Neural cell (in vitro differentiated cells): ENCODE measurements at regions not wholly inside any gene's neighbourhood (a gene's known extent, or its start where the extent isn't known, plus 50 kb on each side); places are given as distances from the start of the nearest gene placed in this dataset.

Experiments
- H2AFZ ChIP-seq: fragments of 200-600, 300-800 bp; sonication (generic), shearing (Covaris generic); 2 replicates; pipeline ENCODE4 v1.6.0; 2014; ENCODE audit warnings: low read depth, mild to moderate bottlenecking, antibody characterized with exemption, low read length, moderate library complexity
- H3F3A ChIP-seq: fragments of 200-600 bp; shearing (Covaris generic); 2 replicates; pipeline ENCODE4 v1.6.1; 2016; ENCODE audit warnings: mild to moderate bottlenecking, moderate library complexity, mixed read lengths, antibody characterized with exemption, low read length; ENCODE audit not compliant: insufficient read depth, poor library complexity, severe bottlenecking
- H3K27ac ChIP-seq: fragments of 200-600, 300-800 bp; sonication (generic), shearing (Covaris generic); 2 replicates; pipeline ENCODE4 v1.5.1; 2014; ENCODE audit warnings: mild to moderate bottlenecking, low read length, moderate library complexity
- H3K27me3 ChIP-seq: fragments of 300-800, 200-600 bp; sonication (generic), shearing (Covaris generic); 2 replicates; pipeline ENCODE4 v1.6.0; 2014; ENCODE audit warnings: mild to moderate bottlenecking, low read depth, low read length, moderate library complexity; ENCODE audit not compliant: insufficient read depth
- H3K36me3 ChIP-seq: fragments of 300-800, 200-600 bp; sonication (generic), shearing (Covaris generic); 2 replicates; pipeline ENCODE4 v1.5.1; 2014; ENCODE audit warnings: mild to moderate bottlenecking, antibody characterized with exemption, low read length, moderate library complexity; ENCODE audit not compliant: insufficient read depth
- H3K4me2 ChIP-seq: fragments of 300-800, 200-600 bp; sonication (generic), shearing (Covaris generic); 2 replicates; pipeline ENCODE4 v1.6.0; 2014; ENCODE audit warnings: mild to moderate bottlenecking, low read length
- H3K4me3 ChIP-seq: fragments of 300-800, 200-600 bp; sonication (generic), shearing (Covaris generic); 2 replicates; pipeline ENCODE4 v1.5.1; 2014; ENCODE audit warnings: mild to moderate bottlenecking, low read length, moderate library complexity
- H3K79me2 ChIP-seq: fragments of 200-600 bp; shearing (Covaris generic); replicated peaks from 2 replicates; pipeline ENCODE4 v1.6.0; 2014; ENCODE audit warnings: mild to moderate bottlenecking, low read length, moderate library complexity; ENCODE audit not compliant: insufficient read depth
- H3K9ac ChIP-seq: fragments of 300-800, 200-600 bp; sonication (generic), shearing (Covaris generic); 2 replicates; pipeline ENCODE4 v1.6.1; 2016; ENCODE audit warnings: mild to moderate bottlenecking, low read length, mixed read lengths
- H3K9me2 ChIP-seq: fragments of 200-600 bp; shearing (Covaris generic); 2 replicates; pipeline ENCODE4 v1.6.1; 2016; ENCODE audit warnings: mild to moderate bottlenecking, low read length, mixed read lengths; ENCODE audit not compliant: insufficient read depth
- H3K9me3 ChIP-seq: fragments of 200-600, 300-800 bp; sonication (generic), shearing (Covaris generic); 2 replicates; pipeline ENCODE4 v1.6.1; 2016; ENCODE audit warnings: mild to moderate bottlenecking, mixed run types, low read length, moderate library complexity, mixed read lengths
- H4K20me1 ChIP-seq: fragments of 200-600 bp; shearing (Covaris generic); 2 replicates; pipeline ENCODE4 v1.6.1; 2016; ENCODE audit warnings: mild to moderate bottlenecking, mixed run types; ENCODE audit not compliant: insufficient read depth
- EP300 ChIP-seq: fragments of 450-650 bp; conservative IDR thresholded peaks from 2 replicates; pipeline ENCODE4 v1.6.1; 2014; ENCODE audit warnings: antibody characterized with exemption, mild to moderate bottlenecking, moderate library complexity; ENCODE audit not compliant: poor library complexity, severe bottlenecking
- EZH2 ChIP-seq: fragments of 200-600, 300-800 bp; shearing (Covaris generic), sonication (generic); IDR thresholded peaks from 2 replicates; pipeline ENCODE4 v1.6.1; 2014; ENCODE audit warnings: antibody characterized with exemption, low read length, borderline replicate concordance, mild to moderate bottlenecking; ENCODE audit not compliant: insufficient read depth, poor library complexity, severe bottlenecking
- MXI1 ChIP-seq: fragments of 450-650 bp; conservative IDR thresholded peaks from 2 replicates; pipeline ENCODE4 v1.6.1; 2014; ENCODE audit warnings: antibody characterized with exemption, mild to moderate bottlenecking; ENCODE audit not compliant: poor library complexity, severe bottlenecking
- POLR2AphosphoS5 ChIP-seq: IDR thresholded peaks from 2 replicates; pipeline ENCODE4 v1.6.1; 2012
- RAD21 ChIP-seq: fragments of 450-650 bp; conservative IDR thresholded peaks from 2 replicates; pipeline ENCODE4 v1.6.1; 2014; ENCODE audit warnings: antibody characterized with exemption, mild to moderate bottlenecking, moderate library complexity
- SMC3 ChIP-seq: fragments of 450-650 bp; conservative IDR thresholded peaks from 2 replicates; pipeline ENCODE4 v1.6.1; 2014; ENCODE audit warnings: antibody characterized with exemption, mild to moderate bottlenecking, moderate library complexity; ENCODE audit not compliant: poor library complexity
- TAF1 ChIP-seq: IDR thresholded peaks from 2 replicates; pipeline ENCODE4 v1.6.1; 2012; ENCODE audit warnings: low read depth
- TF ChIP-seq, protein P1 (sequence below): fragments of 450-650 bp; IDR thresholded peaks from 2 replicates; pipeline ENCODE4 v1.5.1; 2014; ENCODE audit warnings: antibody characterized with exemption, mild to moderate bottlenecking, moderate library complexity; ENCODE audit not compliant: poor library complexity, severe bottlenecking
- TF ChIP-seq, protein P2 (sequence below): IDR thresholded peaks from 2 replicates; pipeline ENCODE4 v1.6.1; 2012; ENCODE audit warnings: borderline replicate concordance

DNA sequence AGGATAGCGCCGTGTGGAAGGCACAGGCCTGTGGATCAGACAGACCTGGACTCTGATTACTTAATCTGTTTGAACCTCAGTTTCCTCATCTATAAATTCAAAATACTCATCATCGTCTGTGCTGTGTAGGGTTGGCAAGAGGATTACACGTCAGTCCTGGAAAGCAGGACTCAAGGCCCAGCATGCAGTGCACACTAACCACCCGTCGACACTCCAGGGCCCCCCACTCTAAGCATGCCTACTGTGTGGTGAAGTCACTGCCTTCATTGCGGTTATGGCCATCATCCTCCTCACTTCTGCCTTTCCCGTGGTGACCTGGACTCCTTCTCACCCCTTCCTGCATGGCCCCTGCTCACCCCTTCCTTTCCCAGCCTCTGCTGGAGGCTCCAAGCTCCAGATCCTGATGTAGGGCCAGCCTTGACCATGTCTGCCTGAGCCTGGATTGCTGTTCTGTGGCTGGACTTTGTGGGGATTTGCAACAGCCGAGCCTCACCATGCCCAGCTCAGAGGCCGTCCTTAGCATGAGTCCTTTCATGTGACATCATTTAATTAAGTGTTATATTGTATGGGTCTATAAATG, 1158.0 kb downstream of the TBC1D22A start:
- Histone ChIP-seq H3F3A (no peaks in the 10 kb centered on the region), H3K4me2 (no peak overlapping the region), H2AFZ (no peak overlapping the region), H3K9me3 (no peaks in the 10 kb centered on the region), H3K9me2 (no peaks in the 10 kb centered on the region), H3K9ac (no peak overlapping the region), H3K36me3 (no peaks in the 10 kb centered on the region), H3K27me3 (no peaks in the 10 kb centered on the region), H3K79me2 (no peaks in the 10 kb centered on the region), H3K27ac (no peak overlapping the region), H3K4me3 (no peak overlapping the region), H4K20me1 (no peaks in the 10 kb centered on the region)
- TF ChIP-seq RAD21 = no peak
- TF ChIP-seq TAF1 = no peak
- no peak for TF ChIP-seq POLR2AphosphoS5
- TF ChIP-seq, protein P1, sequence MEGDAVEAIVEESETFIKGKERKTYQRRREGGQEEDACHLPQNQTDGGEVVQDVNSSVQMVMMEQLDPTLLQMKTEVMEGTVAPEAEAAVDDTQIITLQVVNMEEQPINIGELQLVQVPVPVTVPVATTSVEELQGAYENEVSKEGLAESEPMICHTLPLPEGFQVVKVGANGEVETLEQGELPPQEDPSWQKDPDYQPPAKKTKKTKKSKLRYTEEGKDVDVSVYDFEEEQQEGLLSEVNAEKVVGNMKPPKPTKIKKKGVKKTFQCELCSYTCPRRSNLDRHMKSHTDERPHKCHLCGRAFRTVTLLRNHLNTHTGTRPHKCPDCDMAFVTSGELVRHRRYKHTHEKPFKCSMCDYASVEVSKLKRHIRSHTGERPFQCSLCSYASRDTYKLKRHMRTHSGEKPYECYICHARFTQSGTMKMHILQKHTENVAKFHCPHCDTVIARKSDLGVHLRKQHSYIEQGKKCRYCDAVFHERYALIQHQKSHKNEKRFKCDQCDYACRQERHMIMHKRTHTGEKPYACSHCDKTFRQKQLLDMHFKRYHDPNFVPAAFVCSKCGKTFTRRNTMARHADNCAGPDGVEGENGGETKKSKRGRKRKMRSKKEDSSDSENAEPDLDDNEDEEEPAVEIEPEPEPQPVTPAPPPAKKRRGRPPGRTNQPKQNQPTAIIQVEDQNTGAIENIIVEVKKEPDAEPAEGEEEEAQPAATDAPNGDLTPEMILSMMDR = no peak
- TF ChIP-seq EZH2 = no peak
- TF ChIP-seq MXI1 = no peak
- no peak for TF ChIP-seq EP300
- TF ChIP-seq, protein P2, sequence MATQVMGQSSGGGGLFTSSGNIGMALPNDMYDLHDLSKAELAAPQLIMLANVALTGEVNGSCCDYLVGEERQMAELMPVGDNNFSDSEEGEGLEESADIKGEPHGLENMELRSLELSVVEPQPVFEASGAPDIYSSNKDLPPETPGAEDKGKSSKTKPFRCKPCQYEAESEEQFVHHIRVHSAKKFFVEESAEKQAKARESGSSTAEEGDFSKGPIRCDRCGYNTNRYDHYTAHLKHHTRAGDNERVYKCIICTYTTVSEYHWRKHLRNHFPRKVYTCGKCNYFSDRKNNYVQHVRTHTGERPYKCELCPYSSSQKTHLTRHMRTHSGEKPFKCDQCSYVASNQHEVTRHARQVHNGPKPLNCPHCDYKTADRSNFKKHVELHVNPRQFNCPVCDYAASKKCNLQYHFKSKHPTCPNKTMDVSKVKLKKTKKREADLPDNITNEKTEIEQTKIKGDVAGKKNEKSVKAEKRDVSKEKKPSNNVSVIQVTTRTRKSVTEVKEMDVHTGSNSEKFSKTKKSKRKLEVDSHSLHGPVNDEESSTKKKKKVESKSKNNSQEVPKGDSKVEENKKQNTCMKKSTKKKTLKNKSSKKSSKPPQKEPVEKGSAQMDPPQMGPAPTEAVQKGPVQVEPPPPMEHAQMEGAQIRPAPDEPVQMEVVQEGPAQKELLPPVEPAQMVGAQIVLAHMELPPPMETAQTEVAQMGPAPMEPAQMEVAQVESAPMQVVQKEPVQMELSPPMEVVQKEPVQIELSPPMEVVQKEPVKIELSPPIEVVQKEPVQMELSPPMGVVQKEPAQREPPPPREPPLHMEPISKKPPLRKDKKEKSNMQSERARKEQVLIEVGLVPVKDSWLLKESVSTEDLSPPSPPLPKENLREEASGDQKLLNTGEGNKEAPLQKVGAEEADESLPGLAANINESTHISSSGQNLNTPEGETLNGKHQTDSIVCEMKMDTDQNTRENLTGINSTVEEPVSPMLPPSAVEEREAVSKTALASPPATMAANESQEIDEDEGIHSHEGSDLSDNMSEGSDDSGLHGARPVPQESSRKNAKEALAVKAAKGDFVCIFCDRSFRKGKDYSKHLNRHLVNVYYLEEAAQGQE = no peak
- TF ChIP-seq SMC3 = no peak

- H2AFZ ChIP-seq = no peak overlapping the region
- H3K9me2 ChIP-seq = no peaks in the 10 kb centered on the region
- no peaks in the 10 kb centered on the region for H3K27me3 ChIP-seq
- no peak overlapping the region for H3K9ac ChIP-seq
- H3K9me3 ChIP-seq = no peaks in the 10 kb centered on the region
- no peak overlapping the region for H3K4me3 ChIP-seq
- H3K79me2 ChIP-seq = no peaks in the 10 kb centered on the region
- no peaks in the 10 kb centered on the region for H3K36me3 ChIP-seq
- TF ChIP-seq MXI1 = no peak
- no peak overlapping the region for H3K27ac ChIP-seq
- no peak overlapping the region for H3K4me2 ChIP-seq
- H4K20me1 ChIP-seq = no peaks in the 10 kb centered on the region
- no peaks in the 10 kb centered on the region for H3F3A ChIP-seq
These were observed 1157.4 kb downstream of the TBC1D22A start for GRCh38 chr22:47919893-47920292.
